ENCODE measurements at regions not wholly inside any gene's neighbourhood (a gene's known extent, or its start where the extent isn't known, plus 50 kb on each side); places are given as distances from the start of the nearest gene placed in this dataset.
A peak's percentile ranks its signal among the peaks of the same experiment; 100 is the strongest.

DNA sequence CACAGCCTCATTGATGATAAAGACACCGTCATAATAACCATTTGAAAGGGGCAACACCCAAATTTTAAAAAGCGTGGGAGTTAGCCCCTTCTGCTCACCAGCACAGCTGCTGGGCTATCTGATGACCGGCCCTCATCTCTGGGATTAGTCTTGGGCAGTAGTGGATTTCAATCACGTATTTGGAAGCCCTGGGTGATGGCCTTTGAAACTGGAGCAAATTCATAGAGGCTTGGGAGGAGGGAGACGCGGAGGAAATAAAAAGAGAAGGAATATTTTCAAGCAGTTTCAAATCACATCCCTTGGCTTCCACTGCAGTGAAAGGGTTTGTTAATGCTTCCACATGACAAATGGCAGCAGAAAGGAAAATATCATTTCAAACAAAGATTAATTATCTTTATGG is 357.8 kb downstream of the ZNF516 start:
- H3K9ac ChIP-seq (ENCODE audit: low read depth in 1 of 2, low read length in 2 of 2): no peak overlapping the region
- no peaks in the 10 kb centered on the region for H3K4me1 ChIP-seq (ENCODE audit: control insufficient read depth in 1 of 2, insufficient read depth in 2 of 2, low read length in 2 of 2)
- H3K4me3 ChIP-seq (ENCODE audit: low read depth in 1 of 2, low read length in 2 of 2): no peak overlapping the region
- no peaks in the 10 kb centered on the region for H3K27me3 ChIP-seq (ENCODE audit: control insufficient read depth in 1 of 2, insufficient read depth in 2 of 2, low read length in 2 of 2)
- no peaks in the 10 kb centered on the region for H3K36me3 ChIP-seq (ENCODE audit: control insufficient read depth in 1 of 2, insufficient read depth in 2 of 2, low read length in 2 of 2)
- H3K9me3 ChIP-seq (ENCODE audit: control insufficient read depth in 1 of 2, low read length in 2 of 2): peaks cover 0 to 4% of the 10 kb centered on the region in 2 donors
- no peak overlapping the region for H3K27ac ChIP-seq (ENCODE audit: low read depth, low read length)

DNA sequence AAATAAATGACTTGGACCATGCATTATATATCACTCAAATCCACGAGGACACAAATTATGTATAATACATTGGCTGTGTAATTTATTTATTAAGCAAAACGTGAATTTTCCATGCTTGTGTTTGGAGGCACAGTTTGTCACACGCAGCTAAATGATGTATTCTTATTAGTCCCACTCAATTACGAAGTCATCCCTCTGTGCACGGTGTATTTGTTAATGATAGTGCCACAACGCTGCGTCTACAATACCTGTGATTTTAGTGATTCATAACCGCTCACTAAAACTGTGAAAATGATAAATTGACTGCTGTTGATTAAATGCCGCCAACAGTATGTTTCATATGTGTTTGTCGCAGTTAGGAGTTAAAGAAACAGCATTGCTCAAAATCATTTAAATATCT is 358.3 kb downstream of the ZNF516 start:
- Histone ChIP-seq H3K36me3 (ENCODE audit: control insufficient read depth in 1 of 2, insufficient read depth in 2 of 2, low read length in 2 of 2) (no peaks in the 10 kb centered on the region), H3K27me3 (ENCODE audit: control insufficient read depth in 1 of 2, insufficient read depth in 2 of 2, low read length in 2 of 2) (no peaks in the 10 kb centered on the region), H3K4me3 (ENCODE audit: low read depth in 1 of 2, low read length in 2 of 2) (no peak overlapping the region), H3K27ac (ENCODE audit: low read depth, low read length) (no peak overlapping the region), H3K4me1 (ENCODE audit: control insufficient read depth in 1 of 2, insufficient read depth in 2 of 2, low read length in 2 of 2) (no peaks in the 10 kb centered on the region), H3K9ac (ENCODE audit: low read depth in 1 of 2, low read length in 2 of 2) (no peak overlapping the region), H3K9me3 (ENCODE audit: control insufficient read depth in 1 of 2, low read length in 2 of 2) (peaks cover 0 to 4% of the 10 kb centered on the region in 2 donors)

- H3K4me3 ChIP-seq (ENCODE audit: low read depth in 1 of 2, low read length in 2 of 2): no peak overlapping the region
- H3K27ac ChIP-seq (ENCODE audit: low read depth, low read length): no peak overlapping the region
- H3K9me3 ChIP-seq (ENCODE audit: control insufficient read depth in 1 of 2, low read length in 2 of 2): peaks cover 0 to 4% of the 10 kb centered on the region in 2 donors
- H3K9ac ChIP-seq (ENCODE audit: low read depth in 1 of 2, low read length in 2 of 2): no peak overlapping the region
- H3K27me3 ChIP-seq (ENCODE audit: control insufficient read depth in 1 of 2, insufficient read depth in 2 of 2, low read length in 2 of 2): no peaks in the 10 kb centered on the region
- peaks cover 0 to 4% of the 10 kb centered on the region in 2 donors for H3K4me1 ChIP-seq (ENCODE audit: control insufficient read depth in 1 of 2, insufficient read depth in 2 of 2, low read length in 2 of 2)
- H3K36me3 ChIP-seq (ENCODE audit: control insufficient read depth in 1 of 2, insufficient read depth in 2 of 2, low read length in 2 of 2): no peaks in the 10 kb centered on the region
Measured at GRCh38 chr18:76134628-76135027, 360.4 kb downstream of the ZNF516 start.

DNA sequence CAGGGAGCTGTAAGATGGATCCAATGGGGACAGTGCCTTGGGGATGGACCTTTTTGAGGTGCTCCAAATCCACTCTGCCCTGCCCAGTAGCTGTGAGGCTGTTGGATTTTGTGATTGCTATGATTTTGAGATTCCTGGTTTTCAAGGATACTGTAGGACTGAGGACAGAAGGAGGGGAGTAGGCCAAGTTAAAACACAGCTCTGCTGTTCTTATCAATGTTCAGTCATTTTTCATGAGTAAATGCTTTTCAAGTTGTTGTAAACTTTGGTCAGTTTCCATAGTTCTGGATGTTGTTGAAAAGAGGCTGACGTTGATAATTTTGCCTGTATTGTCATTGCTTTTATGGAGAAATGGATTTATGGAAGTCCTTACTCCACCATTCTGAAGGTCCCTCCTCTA is 361.2 kb downstream of the ZNF516 start:
- H3K27me3 ChIP-seq (ENCODE audit: control insufficient read depth in 1 of 2, insufficient read depth in 2 of 2, low read length in 2 of 2): no peaks in the 10 kb centered on the region
- peaks cover 0 to 4% of the 10 kb centered on the region in 2 donors for H3K9me3 ChIP-seq (ENCODE audit: control insufficient read depth in 1 of 2, low read length in 2 of 2)
- H3K9ac ChIP-seq (ENCODE audit: low read depth in 1 of 2, low read length in 2 of 2): no peak overlapping the region
- no peaks in the 10 kb centered on the region for H3K36me3 ChIP-seq (ENCODE audit: control insufficient read depth in 1 of 2, insufficient read depth in 2 of 2, low read length in 2 of 2)
- no peak overlapping the region for H3K4me3 ChIP-seq (ENCODE audit: low read depth in 1 of 2, low read length in 2 of 2)
- H3K27ac ChIP-seq (ENCODE audit: low read depth, low read length): no peak overlapping the region
- H3K4me1 ChIP-seq (ENCODE audit: control insufficient read depth in 1 of 2, insufficient read depth in 2 of 2, low read length in 2 of 2): peaks cover 0 to 4% of the 10 kb centered on the region in 2 donors

DNA sequence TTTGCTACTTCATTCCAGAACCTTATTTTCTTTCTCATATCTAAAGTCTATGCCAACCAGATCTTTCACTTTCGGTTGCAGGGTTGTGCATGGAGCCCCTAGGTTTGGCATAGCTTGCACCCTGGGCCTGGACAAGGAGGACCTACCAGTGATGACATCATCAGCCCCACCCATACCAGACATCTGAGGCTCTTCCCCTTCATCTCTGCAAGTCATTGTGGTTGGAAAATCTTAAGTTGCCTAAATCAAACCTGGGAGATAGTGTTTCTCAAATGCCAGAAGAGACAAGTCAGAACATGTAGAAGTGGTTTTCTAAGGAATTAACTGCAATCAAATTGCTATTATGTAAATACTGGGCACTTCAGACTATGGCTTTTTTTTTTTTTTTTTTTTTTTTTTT is 363.3 kb downstream of the ZNF516 start:
- Histone ChIP-seq H3K4me1 (ENCODE audit: control insufficient read depth in 1 of 2, insufficient read depth in 2 of 2, low read length in 2 of 2) (peaks cover 0 to 4% of the 10 kb centered on the region in 2 donors), H3K36me3 (ENCODE audit: control insufficient read depth in 1 of 2, insufficient read depth in 2 of 2, low read length in 2 of 2) (no peaks in the 10 kb centered on the region), H3K27me3 (ENCODE audit: control insufficient read depth in 1 of 2, insufficient read depth in 2 of 2, low read length in 2 of 2) (no peaks in the 10 kb centered on the region), H3K9me3 (ENCODE audit: control insufficient read depth in 1 of 2, low read length in 2 of 2) (peaks cover 0 to 4% of the 10 kb centered on the region in 2 donors), H3K27ac (ENCODE audit: low read depth, low read length) (no peak overlapping the region), H3K4me3 (ENCODE audit: low read depth in 1 of 2, low read length in 2 of 2) (no peak overlapping the region), H3K9ac (ENCODE audit: low read depth in 1 of 2, low read length in 2 of 2) (no peak overlapping the region)

DNA sequence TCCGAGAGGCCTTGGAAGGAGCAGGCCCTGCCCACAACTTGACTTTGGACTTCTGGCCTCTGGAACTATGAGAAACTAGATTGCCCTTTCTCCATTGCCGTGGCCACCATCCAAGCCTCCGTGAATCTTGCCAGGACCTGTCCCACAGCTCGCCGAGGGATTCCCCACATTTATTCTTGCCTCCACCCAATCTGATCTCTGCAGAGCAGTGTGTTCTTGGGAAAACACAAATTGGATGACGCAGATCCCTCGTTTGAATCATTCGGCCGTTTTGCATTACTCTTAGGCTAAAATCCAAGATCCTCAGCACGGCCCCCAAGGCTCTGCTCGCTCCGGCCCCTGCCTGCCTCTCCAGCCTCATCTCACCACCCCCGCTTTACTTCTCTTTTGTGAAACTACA is 364.2 kb downstream of the ZNF516 start:
- no peak overlapping the region for H3K9ac ChIP-seq (ENCODE audit: low read depth in 1 of 2, low read length in 2 of 2)
- peak overlapping the region in 1 of 2 donors; percentile 43 for H3K4me3 ChIP-seq (ENCODE audit: low read depth in 1 of 2, low read length in 2 of 2)
- no peaks in the 10 kb centered on the region for H3K27me3 ChIP-seq (ENCODE audit: control insufficient read depth in 1 of 2, insufficient read depth in 2 of 2, low read length in 2 of 2)
- H3K4me1 ChIP-seq (ENCODE audit: control insufficient read depth in 1 of 2, insufficient read depth in 2 of 2, low read length in 2 of 2): peaks cover 0 to 4% of the 10 kb centered on the region in 2 donors
- no peaks in the 10 kb centered on the region for H3K36me3 ChIP-seq (ENCODE audit: control insufficient read depth in 1 of 2, insufficient read depth in 2 of 2, low read length in 2 of 2)
- H3K27ac ChIP-seq (ENCODE audit: low read depth, low read length): no peak overlapping the region
- peaks cover 0 to 2% of the 10 kb centered on the region in 2 donors for H3K9me3 ChIP-seq (ENCODE audit: control insufficient read depth in 1 of 2, low read length in 2 of 2)

DNA sequence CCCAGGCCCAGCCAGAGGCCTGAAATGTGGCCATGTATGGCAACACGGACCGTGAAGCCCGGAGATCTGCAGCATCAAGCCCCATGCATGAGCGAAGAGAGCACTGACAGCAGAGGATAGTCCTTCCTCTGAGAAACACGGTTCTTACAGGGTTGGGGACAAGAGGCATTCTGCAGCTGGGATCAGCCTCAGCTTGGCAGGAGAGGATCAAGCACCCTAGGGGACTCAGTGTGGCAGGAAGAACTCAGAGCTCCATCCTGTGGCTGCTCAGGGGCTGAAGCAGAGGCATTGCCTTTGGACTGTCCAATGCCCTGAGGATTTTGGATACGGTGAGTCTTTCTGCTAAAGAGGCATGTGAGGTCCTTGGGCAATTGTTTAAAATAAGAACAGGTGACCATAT is 368.7 kb downstream of the ZNF516 start:
- H3K9me3 ChIP-seq (ENCODE audit: control insufficient read depth in 1 of 2, low read length in 2 of 2): no peaks in the 10 kb centered on the region
- H3K4me1 ChIP-seq (ENCODE audit: control insufficient read depth in 1 of 2, insufficient read depth in 2 of 2, low read length in 2 of 2): peaks cover 0 to 4% of the 10 kb centered on the region in 2 donors
- H3K4me3 ChIP-seq (ENCODE audit: low read depth in 1 of 2, low read length in 2 of 2): no peak overlapping the region
- no peak overlapping the region for H3K27ac ChIP-seq (ENCODE audit: low read depth, low read length)
- H3K36me3 ChIP-seq (ENCODE audit: control insufficient read depth in 1 of 2, insufficient read depth in 2 of 2, low read length in 2 of 2): no peaks in the 10 kb centered on the region
- no peaks in the 10 kb centered on the region for H3K27me3 ChIP-seq (ENCODE audit: control insufficient read depth in 1 of 2, insufficient read depth in 2 of 2, low read length in 2 of 2)
- H3K9ac ChIP-seq (ENCODE audit: low read depth in 1 of 2, low read length in 2 of 2): no peak overlapping the region

DNA sequence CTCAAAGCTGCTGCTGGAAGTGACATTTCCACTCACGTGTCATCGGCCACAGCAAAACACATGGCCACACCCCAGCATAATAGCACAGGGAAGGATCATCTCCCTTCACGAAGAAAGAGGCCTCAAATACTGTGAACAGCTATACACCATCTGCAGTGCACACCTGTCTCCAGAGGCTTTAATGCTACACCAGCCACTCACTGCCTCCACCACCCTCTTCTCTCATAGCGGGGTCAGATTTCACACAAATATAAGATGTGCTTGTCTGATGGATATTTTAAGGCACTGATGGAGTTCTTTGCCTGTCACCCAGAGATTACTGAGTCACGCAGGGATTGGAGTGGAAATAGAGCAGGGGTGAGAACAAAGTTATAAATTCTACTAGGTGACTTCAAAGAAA is 374.0 kb downstream of the ZNF516 start:
- Histone ChIP-seq H3K9ac (ENCODE audit: low read depth in 1 of 2, low read length in 2 of 2) (no peak overlapping the region), H3K4me3 (ENCODE audit: low read depth in 1 of 2, low read length in 2 of 2) (no peak overlapping the region), H3K4me1 (ENCODE audit: control insufficient read depth in 1 of 2, insufficient read depth in 2 of 2, low read length in 2 of 2) (no peaks in the 10 kb centered on the region), H3K9me3 (ENCODE audit: control insufficient read depth in 1 of 2, low read length in 2 of 2) (no peaks in the 10 kb centered on the region), H3K27me3 (ENCODE audit: control insufficient read depth in 1 of 2, insufficient read depth in 2 of 2, low read length in 2 of 2) (no peaks in the 10 kb centered on the region), H3K36me3 (ENCODE audit: control insufficient read depth in 1 of 2, insufficient read depth in 2 of 2, low read length in 2 of 2) (no peaks in the 10 kb centered on the region), H3K27ac (ENCODE audit: low read depth, low read length) (no peak overlapping the region)

DNA sequence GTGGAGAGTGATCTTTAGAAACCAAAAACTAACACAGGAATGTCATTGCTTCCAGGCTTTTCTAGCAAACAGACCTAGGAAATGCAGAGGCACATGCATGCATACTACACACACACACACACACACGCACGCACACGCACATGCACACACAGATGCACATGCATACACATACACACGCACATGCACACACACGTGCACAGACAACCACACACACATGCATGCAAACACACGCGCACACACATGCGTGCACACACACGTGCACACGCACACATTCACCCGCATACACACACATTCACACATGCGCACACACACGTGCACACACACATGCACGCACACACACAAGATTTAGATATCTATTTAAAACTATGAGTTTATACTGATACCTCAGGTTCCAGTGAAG is 379.5 kb downstream of the ZNF516 start:
- Histone ChIP-seq H3K4me1 (ENCODE audit: control insufficient read depth in 1 of 2, insufficient read depth in 2 of 2, low read length in 2 of 2) (no peaks in the 10 kb centered on the region), H3K9me3 (ENCODE audit: control insufficient read depth in 1 of 2, low read length in 2 of 2) (no peaks in the 10 kb centered on the region), H3K36me3 (ENCODE audit: control insufficient read depth in 1 of 2, insufficient read depth in 2 of 2, low read length in 2 of 2) (no peaks in the 10 kb centered on the region), H3K4me3 (ENCODE audit: low read depth in 1 of 2, low read length in 2 of 2) (no peak overlapping the region), H3K27me3 (ENCODE audit: control insufficient read depth in 1 of 2, insufficient read depth in 2 of 2, low read length in 2 of 2) (no peaks in the 10 kb centered on the region), H3K27ac (ENCODE audit: low read depth, low read length) (no peak overlapping the region), H3K9ac (ENCODE audit: low read depth in 1 of 2, low read length in 2 of 2) (no peak overlapping the region)

DNA sequence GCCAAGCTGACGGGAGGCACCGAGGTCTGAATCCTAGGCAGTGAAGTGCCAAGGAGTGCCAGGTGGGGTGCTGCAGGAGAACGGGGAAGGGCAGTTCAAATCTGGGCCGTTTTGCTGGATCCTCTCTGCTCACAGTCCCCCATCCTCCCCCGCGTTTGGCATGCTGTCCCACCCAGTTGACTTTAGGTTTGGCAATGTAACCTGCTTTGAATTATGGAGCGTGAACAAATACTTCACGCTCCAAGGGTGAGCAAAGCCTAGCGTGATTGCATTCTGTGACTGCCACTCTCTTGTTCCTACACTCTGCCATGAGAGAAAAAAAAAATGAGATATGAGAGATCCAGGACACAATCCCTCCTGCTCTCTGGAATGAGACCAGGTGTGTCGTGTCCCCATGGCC is 381.9 kb downstream of the ZNF516 start:
- no peak overlapping the region for H3K27ac ChIP-seq (ENCODE audit: low read depth, low read length)
- no peaks in the 10 kb centered on the region for H3K36me3 ChIP-seq (ENCODE audit: control insufficient read depth in 1 of 2, insufficient read depth in 2 of 2, low read length in 2 of 2)
- H3K9ac ChIP-seq (ENCODE audit: low read depth in 1 of 2, low read length in 2 of 2): no peak overlapping the region
- H3K9me3 ChIP-seq (ENCODE audit: control insufficient read depth in 1 of 2, low read length in 2 of 2): no peaks in the 10 kb centered on the region
- no peak overlapping the region for H3K4me3 ChIP-seq (ENCODE audit: low read depth in 1 of 2, low read length in 2 of 2)
- no peaks in the 10 kb centered on the region for H3K4me1 ChIP-seq (ENCODE audit: control insufficient read depth in 1 of 2, insufficient read depth in 2 of 2, low read length in 2 of 2)
- H3K27me3 ChIP-seq (ENCODE audit: control insufficient read depth in 1 of 2, insufficient read depth in 2 of 2, low read length in 2 of 2): no peaks in the 10 kb centered on the region

- Histone ChIP-seq H3K9ac (ENCODE audit: low read depth in 1 of 2, low read length in 2 of 2) (no peak overlapping the region), H3K4me3 (ENCODE audit: low read depth in 1 of 2, low read length in 2 of 2) (no peak overlapping the region), H3K27ac (ENCODE audit: low read depth, low read length) (no peak overlapping the region), H3K27me3 (ENCODE audit: control insufficient read depth in 1 of 2, insufficient read depth in 2 of 2, low read length in 2 of 2) (no peaks in the 10 kb centered on the region), H3K9me3 (ENCODE audit: control insufficient read depth in 1 of 2, low read length in 2 of 2) (peaks cover 0 to 4% of the 10 kb centered on the region in 2 donors), H3K4me1 (ENCODE audit: control insufficient read depth in 1 of 2, insufficient read depth in 2 of 2, low read length in 2 of 2) (no peaks in the 10 kb centered on the region), H3K36me3 (ENCODE audit: control insufficient read depth in 1 of 2, insufficient read depth in 2 of 2, low read length in 2 of 2) (no peaks in the 10 kb centered on the region)
Measured at GRCh38 chr18:76102626-76103025, 392.4 kb downstream of the ZNF516 start.
